ENCODE measurements at regions not wholly inside any gene's neighbourhood (a gene's known extent, or its start where the extent isn't known, plus 50 kb on each side); places are given as distances from the start of the nearest gene placed in this dataset.

DNA sequence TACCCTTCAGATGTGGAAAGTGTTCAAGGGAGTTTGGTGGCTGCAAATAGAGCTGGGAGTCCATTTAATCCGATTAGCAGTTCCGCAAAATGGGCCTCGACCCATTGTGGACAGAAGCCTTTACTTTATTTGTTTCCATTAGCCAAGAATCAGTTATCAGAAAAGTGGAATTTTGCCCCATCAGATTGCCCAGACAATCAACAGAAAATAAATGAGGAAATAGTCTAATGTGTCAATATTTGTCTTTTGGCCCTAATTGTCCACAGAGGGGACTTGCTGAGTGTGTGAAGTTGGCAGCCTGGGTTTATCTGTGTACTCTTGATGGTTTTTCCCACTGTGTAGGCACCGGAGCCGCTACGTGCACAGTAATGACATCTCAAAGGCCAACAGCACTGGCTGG, 134.3 kb downstream of the LINC00237 start:
- Mint-ChIP-seq H3K27me3 (ENCODE audit: unreplicated experiment) (peaks cover 4% of the 10 kb centered on the region), H3K4me1 (ENCODE audit: low read depth, unreplicated experiment) (peaks cover 15% of the 10 kb centered on the region), H3K4me3 (ENCODE audit: unreplicated experiment) (no peak overlapping the region), H3K36me3 (ENCODE audit: unreplicated experiment) (no peaks in the 10 kb centered on the region), H3K9me3 (ENCODE audit: unreplicated experiment) (no peaks in the 10 kb centered on the region), H3K27ac (ENCODE audit: unreplicated experiment) (peak overlapping the region; percentile 63)
- DNase-seq: no peak
- TF ChIP-seq, protein P1, sequence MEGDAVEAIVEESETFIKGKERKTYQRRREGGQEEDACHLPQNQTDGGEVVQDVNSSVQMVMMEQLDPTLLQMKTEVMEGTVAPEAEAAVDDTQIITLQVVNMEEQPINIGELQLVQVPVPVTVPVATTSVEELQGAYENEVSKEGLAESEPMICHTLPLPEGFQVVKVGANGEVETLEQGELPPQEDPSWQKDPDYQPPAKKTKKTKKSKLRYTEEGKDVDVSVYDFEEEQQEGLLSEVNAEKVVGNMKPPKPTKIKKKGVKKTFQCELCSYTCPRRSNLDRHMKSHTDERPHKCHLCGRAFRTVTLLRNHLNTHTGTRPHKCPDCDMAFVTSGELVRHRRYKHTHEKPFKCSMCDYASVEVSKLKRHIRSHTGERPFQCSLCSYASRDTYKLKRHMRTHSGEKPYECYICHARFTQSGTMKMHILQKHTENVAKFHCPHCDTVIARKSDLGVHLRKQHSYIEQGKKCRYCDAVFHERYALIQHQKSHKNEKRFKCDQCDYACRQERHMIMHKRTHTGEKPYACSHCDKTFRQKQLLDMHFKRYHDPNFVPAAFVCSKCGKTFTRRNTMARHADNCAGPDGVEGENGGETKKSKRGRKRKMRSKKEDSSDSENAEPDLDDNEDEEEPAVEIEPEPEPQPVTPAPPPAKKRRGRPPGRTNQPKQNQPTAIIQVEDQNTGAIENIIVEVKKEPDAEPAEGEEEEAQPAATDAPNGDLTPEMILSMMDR (IDR thresholded peaks at IDR 0.05; ENCODE audit: partially characterized antibody, unreplicated experiment): no peak

GRCh38 chr20:20970841-20971240, 135.3 kb downstream of the LINC00237 start:
- H3K27ac Mint-ChIP-seq (ENCODE audit: unreplicated experiment): peak overlapping the region; percentile 21
- H3K9me3 Mint-ChIP-seq (ENCODE audit: unreplicated experiment): no peaks in the 10 kb centered on the region

GRCh38 chr20:20969701-20970280, 136.4 kb downstream of the LINC00237 start:
- Mint-ChIP-seq H3K9me3 (ENCODE audit: unreplicated experiment) (no peaks in the 10 kb centered on the region), H3K27me3 (ENCODE audit: unreplicated experiment) (peaks cover 4% of the 10 kb centered on the region)

More at GRCh38 chr20:20970841-20971240, 135.3 kb downstream of the LINC00237 start:
- no peak for DNase-seq
- H3K27me3 Mint-ChIP-seq (ENCODE audit: unreplicated experiment): peaks cover 4% of the 10 kb centered on the region
- no peak overlapping the region for H3K4me3 Mint-ChIP-seq (ENCODE audit: unreplicated experiment)
- no peaks in the 10 kb centered on the region for H3K36me3 Mint-ChIP-seq (ENCODE audit: unreplicated experiment)
- TF ChIP-seq, protein P1 (IDR thresholded peaks at IDR 0.05; ENCODE audit: partially characterized antibody, unreplicated experiment): no peak
- peaks cover 15% of the 10 kb centered on the region for H3K4me1 Mint-ChIP-seq (ENCODE audit: low read depth, unreplicated experiment)

DNA sequence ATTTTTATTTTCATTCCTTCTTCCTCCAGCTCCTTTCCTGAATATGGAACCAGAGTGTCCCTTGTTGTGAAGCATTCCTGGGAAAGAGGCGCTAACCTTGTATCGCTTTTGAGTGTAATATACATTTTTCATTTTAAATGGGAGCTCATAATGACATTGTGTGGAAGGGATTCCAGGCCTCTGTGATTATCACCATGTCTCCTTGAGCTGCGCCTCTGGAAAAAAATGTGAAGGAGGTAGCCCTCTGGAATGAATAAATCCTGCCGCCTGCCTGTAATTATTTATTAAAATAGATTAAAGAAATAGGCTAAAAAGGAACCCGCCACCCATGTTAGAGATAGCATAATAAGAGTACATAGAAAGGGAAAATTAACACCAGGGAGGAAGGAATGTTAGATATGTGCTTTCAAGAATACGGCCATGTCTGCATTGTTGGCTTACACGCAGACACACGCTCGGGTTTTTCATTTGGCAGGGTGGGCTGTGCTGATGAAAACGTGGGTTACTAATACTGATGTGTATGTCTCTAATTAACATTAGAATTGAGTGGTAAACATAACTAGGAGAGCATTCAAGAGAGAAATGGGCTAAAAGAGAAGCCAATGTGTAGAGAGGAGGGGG, 138.5 kb downstream of the LINC00237 start:
- H3K4me1 Mint-ChIP-seq (ENCODE audit: low read depth, unreplicated experiment): peaks cover 15% of the 10 kb centered on the region
- no peak overlapping the region for H3K4me3 Mint-ChIP-seq (ENCODE audit: unreplicated experiment)
- no peaks in the 10 kb centered on the region for H3K36me3 Mint-ChIP-seq (ENCODE audit: unreplicated experiment)
- TF ChIP-seq, protein P1 (IDR thresholded peaks at IDR 0.05; ENCODE audit: partially characterized antibody, unreplicated experiment): no peak
- H3K9me3 Mint-ChIP-seq (ENCODE audit: unreplicated experiment): no peaks in the 10 kb centered on the region
- H3K27me3 Mint-ChIP-seq (ENCODE audit: unreplicated experiment): no peaks in the 10 kb centered on the region
- H3K27ac Mint-ChIP-seq (ENCODE audit: unreplicated experiment): no peak overlapping the region
- DNase-seq: no peak

More at GRCh38 chr20:20969701-20970280, 136.4 kb downstream of the LINC00237 start:
- H3K36me3 Mint-ChIP-seq (ENCODE audit: unreplicated experiment): no peaks in the 10 kb centered on the region
- H3K27ac Mint-ChIP-seq (ENCODE audit: unreplicated experiment): peak overlapping the region; percentile 76
- DNase-seq: no peak
- peak overlapping the region; percentile 50 for H3K4me3 Mint-ChIP-seq (ENCODE audit: unreplicated experiment)
- TF ChIP-seq, protein P1 (IDR thresholded peaks at IDR 0.05; ENCODE audit: partially characterized antibody, unreplicated experiment): no peak
- H3K4me1 Mint-ChIP-seq (ENCODE audit: low read depth, unreplicated experiment): peaks cover 15% of the 10 kb centered on the region

DNA sequence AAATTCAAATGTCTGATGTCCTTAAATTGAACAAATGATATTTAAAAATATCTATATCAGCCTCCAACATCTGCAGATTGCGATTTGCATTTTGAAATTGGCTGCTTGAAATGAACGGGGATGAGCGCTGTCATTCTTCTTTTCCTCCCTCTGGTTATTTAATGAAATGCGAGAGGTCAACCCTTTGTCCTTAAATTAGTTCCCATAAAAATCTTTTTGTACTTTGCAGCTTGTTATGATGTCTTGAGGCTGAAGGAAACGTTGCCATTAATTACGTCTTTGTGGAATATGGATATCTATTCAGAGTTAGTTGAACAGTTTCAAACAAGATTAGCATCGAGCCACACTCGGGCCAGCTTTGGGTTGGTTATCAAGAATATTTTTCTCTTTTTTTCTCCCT, 140.0 kb downstream of the LINC00237 start:
- DNase-seq: no peak

More for the DNA sequence above, 140.0 kb downstream of the LINC00237 start:
- Mint-ChIP-seq H3K4me1 (ENCODE audit: low read depth, unreplicated experiment) (peaks cover 15% of the 10 kb centered on the region), H3K27ac (ENCODE audit: unreplicated experiment) (no peak overlapping the region), H3K27me3 (ENCODE audit: unreplicated experiment) (no peaks in the 10 kb centered on the region), H3K9me3 (ENCODE audit: unreplicated experiment) (no peaks in the 10 kb centered on the region), H3K36me3 (ENCODE audit: unreplicated experiment) (no peaks in the 10 kb centered on the region), H3K4me3 (ENCODE audit: unreplicated experiment) (no peak overlapping the region)
- TF ChIP-seq, protein P1 (IDR thresholded peaks at IDR 0.05; ENCODE audit: partially characterized antibody, unreplicated experiment): no peak

All from glutamatergic neuron (in vitro differentiated cells).